HG03520 (cell line): ENCODE measurements at regions not wholly inside any gene's neighbourhood (a gene's known extent, or its start where the extent isn't known, plus 50 kb on each side); places are given as distances from the start of the nearest gene placed in this dataset.

Experiments
- ATAC-seq: cut with Tn5 transposase; IDR thresholded peaks from one replicate; pipeline ENCODE4 v1.9.1; 2021; ENCODE audit warnings: mild to moderate bottlenecking, moderate library complexity; ENCODE audit not compliant: unreplicated experiment

DNA sequence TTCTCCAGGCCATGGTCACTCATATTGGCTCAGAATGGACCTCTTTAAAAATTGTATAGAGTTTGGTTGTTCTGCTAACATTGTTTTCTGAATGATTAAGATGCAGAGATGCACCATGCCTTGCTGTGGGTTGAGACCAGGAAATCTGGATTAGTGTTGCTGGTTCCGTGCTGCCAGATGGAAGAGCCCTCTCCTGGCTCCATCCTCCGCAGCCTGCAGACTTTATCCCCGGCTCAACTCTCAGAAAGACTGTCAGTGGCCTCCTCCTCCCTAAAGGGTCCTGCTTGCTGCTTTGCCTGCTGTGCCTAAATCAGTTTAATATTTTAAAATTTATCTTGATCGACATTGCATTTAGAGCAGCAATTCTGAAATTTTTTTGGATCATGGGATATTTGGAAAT lies 196.7 kb downstream of the TENT4A start:
- no peak for ATAC-seq

- no peak for ATAC-seq
Observed at GRCh38 chr5:6910950-6911349, 197.7 kb downstream of the TENT4A start.

DNA sequence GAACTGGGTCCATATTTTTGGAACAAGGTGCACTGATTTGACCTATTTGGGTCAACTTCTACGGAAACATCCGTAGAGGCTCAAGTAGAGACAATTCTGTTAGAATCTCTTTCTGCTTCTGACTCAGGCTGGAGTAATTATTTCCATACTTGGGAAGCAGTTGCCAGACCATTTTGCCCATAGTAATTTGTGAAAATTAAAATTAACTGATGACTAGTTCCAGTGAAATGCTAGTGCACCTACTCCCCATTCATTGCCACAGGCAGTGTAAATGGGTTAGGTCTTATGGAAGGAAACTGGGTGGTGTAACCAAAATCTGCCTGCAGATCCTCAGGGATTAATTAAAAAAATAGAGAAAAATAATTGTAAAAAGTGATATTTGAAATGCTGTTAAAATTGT lies 201.1 kb downstream of the TENT4A start:
- ATAC-seq: no peak

DNA sequence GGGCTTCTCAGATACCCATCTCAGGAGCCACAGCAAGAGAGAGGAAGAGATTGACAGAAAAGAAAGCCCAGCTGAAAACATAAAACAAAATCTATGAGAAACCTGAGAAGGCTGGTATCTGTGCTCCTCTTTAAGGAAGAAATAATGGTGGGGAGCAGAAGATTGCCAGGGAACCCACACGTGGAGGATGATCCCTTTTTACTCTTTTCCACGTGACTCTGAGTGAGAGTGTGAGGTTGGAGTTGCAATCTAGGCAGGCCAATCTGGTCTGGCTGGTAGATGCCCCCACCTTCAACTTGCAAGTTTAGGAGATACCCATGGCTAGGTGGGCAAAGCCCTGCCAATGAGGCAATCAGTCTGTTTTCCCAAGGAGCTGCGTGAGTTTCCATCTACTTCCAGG lies 202.3 kb downstream of the TENT4A start:
- ATAC-seq: no peak

- no peak for ATAC-seq
Observed at GRCh38 chr5:6918255-6918654, 205.0 kb downstream of the TENT4A start.

DNA sequence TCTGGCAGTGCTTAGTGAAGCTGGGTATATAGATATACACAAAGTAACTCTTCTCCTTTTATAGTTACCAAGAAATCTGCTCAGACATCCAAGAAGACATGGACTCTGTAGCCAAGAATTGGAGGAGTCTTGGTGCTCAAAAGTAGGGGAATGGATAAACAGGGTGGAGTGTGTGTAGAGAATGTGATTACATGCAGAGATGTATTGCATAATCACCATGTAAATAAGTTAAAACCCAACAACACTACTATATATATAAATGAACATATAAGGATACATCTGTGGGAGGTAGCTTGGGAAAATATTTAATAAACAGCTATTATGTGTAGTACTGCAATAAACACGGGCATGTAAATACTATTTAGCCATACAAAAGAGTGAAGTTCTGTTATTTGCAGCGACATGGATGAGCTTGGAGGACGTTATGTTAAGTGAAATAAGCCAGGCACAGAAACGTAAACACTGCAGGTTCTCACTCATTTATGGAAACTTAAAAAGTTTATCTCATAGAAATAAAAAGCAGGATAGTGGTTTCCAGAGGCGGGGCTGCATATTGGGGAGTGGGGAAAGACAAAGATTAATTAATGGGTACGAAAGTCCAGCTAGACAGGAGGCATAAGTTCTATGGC lies 207.5 kb downstream of the TENT4A start:
- no peak for ATAC-seq

DNA sequence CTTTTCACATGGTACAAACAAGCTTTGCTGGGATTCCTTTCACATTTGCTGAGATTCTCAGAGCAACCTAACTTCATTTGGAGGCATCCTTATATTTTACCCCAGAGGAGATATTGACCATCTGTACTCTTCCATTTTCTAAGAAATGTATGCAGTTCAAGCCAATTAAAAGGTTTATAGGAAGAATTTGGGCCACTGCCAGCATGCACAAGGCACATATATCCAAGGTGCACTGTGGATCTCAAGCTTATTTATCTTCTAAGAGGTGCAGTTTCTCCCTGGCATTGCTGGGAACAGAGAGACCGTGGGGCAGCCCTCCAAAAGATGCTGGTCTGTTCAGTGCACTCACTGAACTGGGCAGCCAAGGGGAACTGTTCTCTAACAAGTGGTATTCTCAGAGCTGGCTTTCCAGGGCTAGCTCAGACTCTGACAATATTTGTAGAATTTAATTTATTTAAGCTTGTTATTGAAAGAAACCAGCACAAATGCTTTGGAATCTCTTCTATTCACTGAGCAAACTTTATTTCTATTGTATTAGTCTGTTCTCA lies 213.3 kb downstream of the TENT4A start:
- ATAC-seq: no peak

GRCh38 chr5:6936031-6936430 lies 222.8 kb downstream of the TENT4A start:
- no peak for ATAC-seq

- no peak for ATAC-seq
Observed at GRCh38 chr5:6937677-6938076, 224.4 kb downstream of the TENT4A start.

- ATAC-seq: no peak
Observed at GRCh38 chr5:6941631-6942030, 228.4 kb downstream of the TENT4A start.

DNA sequence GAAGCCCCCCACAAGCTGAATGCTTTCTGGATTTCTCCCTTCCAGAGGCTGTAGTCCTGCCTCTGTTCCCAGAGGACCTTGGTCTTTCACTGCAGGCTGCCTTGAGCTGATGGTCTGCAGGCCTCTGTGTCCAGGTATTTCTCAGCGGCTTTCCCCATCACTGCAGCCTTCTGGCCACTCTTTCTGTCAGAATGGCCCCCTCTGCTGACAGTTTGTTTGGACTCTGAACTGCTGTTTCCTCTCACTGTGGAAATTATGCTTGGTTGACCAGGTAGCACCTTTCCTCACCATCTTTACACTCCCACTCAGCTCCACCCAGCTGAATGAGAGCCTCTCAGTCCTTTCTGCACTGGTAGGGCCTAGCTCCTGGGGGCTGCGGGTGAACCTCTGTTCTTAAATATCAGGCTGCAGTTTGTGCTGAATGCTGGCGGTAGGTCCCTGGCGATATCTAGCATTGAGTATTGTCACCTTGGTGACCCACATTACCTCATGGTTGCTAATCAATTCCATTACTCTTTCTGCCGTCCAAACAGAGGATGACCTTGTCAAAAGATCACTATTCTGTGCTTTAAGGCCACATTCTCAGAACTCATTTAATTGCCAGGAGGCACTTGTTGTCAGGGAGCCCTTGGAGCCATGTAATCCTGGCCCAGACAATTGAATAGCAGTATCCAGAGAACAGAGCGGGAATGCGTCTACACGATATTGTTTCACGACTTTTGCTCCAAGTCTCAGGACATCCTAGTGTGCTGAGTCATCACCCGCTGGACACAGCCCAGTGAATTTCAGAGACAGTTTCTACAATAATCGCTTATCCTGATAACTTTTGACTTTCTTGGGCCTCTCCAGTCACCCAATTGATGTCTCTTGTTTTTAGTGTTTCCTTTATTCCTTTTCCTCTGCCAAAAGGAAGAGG lies 230.2 kb downstream of the TENT4A start:
- no peak for ATAC-seq

GRCh38 chr5:6948562-6948961 lies 235.3 kb downstream of the TENT4A start:
- no peak for ATAC-seq

GRCh38 chr5:6949230-6949629 lies 236.0 kb downstream of the TENT4A start:
- ATAC-seq: no peak

- no peak for ATAC-seq
Observed at GRCh38 chr5:6950250-6950649, 237.0 kb downstream of the TENT4A start.

DNA sequence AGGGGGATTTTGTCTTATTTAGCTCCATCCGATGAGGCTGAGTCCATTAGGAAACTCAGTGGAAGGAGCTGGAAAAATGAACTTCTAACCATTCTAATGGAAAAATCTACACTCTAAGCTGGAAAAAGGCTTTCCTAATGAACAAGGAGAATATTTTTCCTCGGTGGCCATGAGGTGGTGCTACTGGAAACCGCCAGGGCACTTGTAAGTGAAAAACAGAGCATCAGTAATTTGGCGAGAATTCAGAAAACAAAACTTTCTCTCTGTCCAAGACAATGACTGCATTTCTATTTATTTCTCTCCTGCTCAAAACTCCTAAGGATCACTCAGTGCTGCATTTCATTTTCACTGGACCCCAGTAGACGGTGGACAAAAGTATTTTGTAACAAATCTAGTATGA lies 237.6 kb downstream of the TENT4A start:
- no peak for ATAC-seq

DNA sequence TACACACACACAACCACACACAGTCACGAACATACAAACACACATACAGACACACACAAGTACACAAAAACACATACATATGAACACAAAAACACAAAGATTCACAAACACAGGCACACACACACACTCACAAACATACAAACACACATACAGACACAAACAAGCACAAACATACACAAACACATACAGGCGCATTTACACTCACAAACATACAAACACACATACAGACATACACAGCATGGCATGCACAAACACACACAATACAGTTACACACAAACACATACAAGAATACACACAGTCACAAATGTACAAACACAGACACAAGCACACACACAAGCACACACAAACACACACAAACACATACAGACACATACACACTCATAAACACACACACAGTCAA lies 247.9 kb downstream of the TENT4A start:
- ATAC-seq: no peak

GRCh38 chr5:6961837-6962635 lies 248.8 kb downstream of the TENT4A start:
- no peak for ATAC-seq

DNA sequence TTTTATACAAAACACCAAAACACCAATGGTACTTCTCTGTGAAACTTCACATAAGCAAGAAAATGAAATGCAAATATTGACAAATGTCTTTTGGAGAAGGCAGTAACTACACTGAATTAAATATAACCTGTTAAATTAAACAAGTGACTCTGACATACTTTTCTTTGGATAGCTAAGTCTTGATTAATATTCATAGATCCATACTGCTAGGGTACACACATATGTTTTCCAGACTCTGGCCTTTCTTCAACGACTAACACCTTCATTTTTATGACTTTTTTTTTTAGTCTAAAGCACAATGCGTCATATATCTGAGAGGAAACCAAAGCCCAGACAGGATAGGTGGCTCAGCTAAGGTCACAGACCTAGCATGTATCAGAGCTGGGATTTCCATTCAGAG lies 263.7 kb downstream of the TENT4A start:
- no peak for ATAC-seq

GRCh38 chr5:6979061-6979460 lies 265.8 kb downstream of the TENT4A start:
- no peak for ATAC-seq

GRCh38 chr5:6989230-6989629 lies 276.0 kb downstream of the TENT4A start:
- no peak for ATAC-seq

DNA sequence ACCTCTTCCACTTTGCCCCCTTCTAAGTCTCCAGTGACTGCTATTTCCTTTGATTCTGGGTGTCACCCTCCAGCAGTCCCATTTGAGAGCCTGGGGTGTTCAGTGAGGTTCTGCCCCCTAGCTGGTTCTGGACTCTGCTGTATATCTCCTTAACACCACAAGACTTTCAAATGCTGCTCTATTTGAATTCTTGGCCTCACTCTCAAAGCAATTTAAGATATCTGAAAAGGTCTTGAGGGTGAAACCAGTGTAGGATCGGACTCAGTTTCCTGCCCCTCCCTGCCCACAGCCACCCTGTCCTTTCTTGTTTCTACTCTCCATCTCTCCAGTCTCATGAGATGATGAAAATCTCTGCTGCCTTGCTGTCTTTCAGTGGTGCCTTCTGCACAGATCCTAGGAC lies 280.9 kb downstream of the TENT4A start:
- ATAC-seq: no peak
